Mesendoderm (in vitro differentiated cells): ENCODE measurements at regions not wholly inside any gene's neighbourhood (a gene's known extent, or its start where the extent isn't known, plus 50 kb on each side); places are given as distances from the start of the nearest gene placed in this dataset.

Experiments
- DNase-seq: peaks from one replicate; pipeline ENCODE4 v3.0.0; 2013
- H2AK5ac ChIP-seq: 2 replicates; pipeline ENCODE4 v1.6.1; 2013; ENCODE audit warnings: low read length, inconsistent platforms
- H2BK120ac ChIP-seq: 2 replicates; pipeline ENCODE4 v1.6.1; 2013; ENCODE audit warnings: low read depth, mild to moderate bottlenecking, low read length, moderate library complexity, mixed read lengths
- H2BK15ac ChIP-seq: replicated peaks from 2 replicates; pipeline ENCODE4 v1.6.1; 2013; ENCODE audit warnings: low read depth, mild to moderate bottlenecking, moderate library complexity
- H2BK5ac ChIP-seq: 2 replicates; pipeline ENCODE4 v1.6.1; 2013; ENCODE audit warnings: low read length, inconsistent platforms
- H3K18ac ChIP-seq: 2 replicates; pipeline ENCODE4 v1.6.1; 2013; ENCODE audit warnings: mild to moderate bottlenecking, low read length, mixed read lengths
- H3K23ac ChIP-seq: one replicate; pipeline ENCODE4 v1.6.1; 2013; ENCODE audit warnings: low read length
- H3K27ac ChIP-seq: 2 replicates; pipeline ENCODE4 v1.5.1; 2013; ENCODE audit warnings: low read depth, mild to moderate bottlenecking, inconsistent platforms, low read length, moderate library complexity
- H3K27me3 ChIP-seq: 2 replicates; pipeline ENCODE4 v1.6.1; 2013; ENCODE audit warnings: low read length, control low read depth, mild to moderate bottlenecking, inconsistent platforms; ENCODE audit not compliant: insufficient read depth, poor library complexity
- H3K36me3 ChIP-seq: 2 replicates; pipeline ENCODE4 v1.6.1; 2013; ENCODE audit warnings: low read length, inconsistent platforms; ENCODE audit not compliant: control insufficient read depth, insufficient read depth
- H3K4ac ChIP-seq: one replicate; pipeline ENCODE4 v1.6.1; 2013; ENCODE audit warnings: low read depth, mild to moderate bottlenecking, low read length, moderate library complexity
- H3K4me1 ChIP-seq: 2 replicates; pipeline ENCODE4 v1.6.1; 2013; ENCODE audit warnings: low read depth, low read length, inconsistent platforms; ENCODE audit not compliant: control insufficient read depth
- H3K4me2 ChIP-seq: 2 replicates; pipeline ENCODE4 v1.6.1; 2013; ENCODE audit warnings: low read length
- H3K4me3 ChIP-seq: 2 replicates; pipeline ENCODE4 v1.5.1; 2013; ENCODE audit warnings: mild to moderate bottlenecking, low read length
- H3K56ac ChIP-seq: one replicate; pipeline ENCODE4 v1.6.1; 2013; ENCODE audit warnings: low read length
- H3K79me1 ChIP-seq: 2 replicates; pipeline ENCODE4 v1.6.1; 2013; ENCODE audit warnings: low read length, inconsistent platforms
- H3K79me2 ChIP-seq: 2 replicates; pipeline ENCODE4 v1.6.1; 2013; ENCODE audit warnings: mild to moderate bottlenecking, low read length; ENCODE audit not compliant: control insufficient read depth, insufficient read depth
- H3K9ac ChIP-seq: 2 replicates; pipeline ENCODE4 v1.6.1; 2013; ENCODE audit warnings: low read length, inconsistent platforms
- H4K5ac ChIP-seq: one replicate; pipeline ENCODE4 v1.6.1; 2013; ENCODE audit warnings: low read length
- H4K8ac ChIP-seq: one replicate; pipeline ENCODE4 v1.6.1; 2013; ENCODE audit warnings: low read depth, mild to moderate bottlenecking, control low read depth, low read length, moderate library complexity
- WGBS: extraction: QIAGEN DNeasy Blood & Tissue Kit; methylation state at CpG from one replicate; pipeline ENCODE4 v1.1.7; 2013; ENCODE audit warnings: low lambda C conversion rate, missing lambda C conversion rate; ENCODE audit not compliant: insufficient coverage; ENCODE audit errors: extremely low coverage; 5-methylcytosine and 5-hydroxymethylcytosine counted together

DNA sequence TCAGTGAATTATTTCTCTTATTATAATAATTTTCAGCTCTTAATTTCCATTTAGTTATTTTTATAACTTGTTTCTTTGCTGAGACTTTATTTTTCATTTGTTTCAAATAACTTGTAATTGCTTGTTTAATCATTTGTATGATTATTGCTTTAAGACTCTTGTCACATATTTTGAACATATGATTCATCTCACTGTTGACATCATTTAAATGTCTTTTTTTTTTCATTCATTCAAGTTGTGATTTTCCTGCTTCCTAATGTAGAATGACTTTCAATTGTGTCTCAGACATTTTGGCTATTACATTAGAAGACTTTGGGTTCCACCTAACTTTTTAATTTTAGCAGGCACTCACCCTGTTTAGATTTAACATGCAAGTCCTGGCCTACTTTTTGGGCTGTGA, 234.8 kb upstream of the DIPK2B start:
- no peak for DNase-seq
- no peaks in the 10 kb centered on the region for H3K36me3 ChIP-seq
- H3K4me3 ChIP-seq, result no peak overlapping the region
- H3K79me1 ChIP-seq, result no peaks in the 10 kb centered on the region
- no peak overlapping the region for H3K18ac ChIP-seq
- no peak overlapping the region for H3K4ac ChIP-seq
- no peaks in the 10 kb centered on the region for H3K27me3 ChIP-seq
- H3K4me2 ChIP-seq, result no peak overlapping the region
- no peaks in the 10 kb centered on the region for H3K79me2 ChIP-seq
- H4K8ac ChIP-seq, result no peak overlapping the region
- no peaks in the 10 kb centered on the region for H3K4me1 ChIP-seq
- peak overlapping the region; percentile 5 for H3K56ac ChIP-seq
- H2BK5ac ChIP-seq, result no peak overlapping the region
- H3K9ac ChIP-seq, result no peak overlapping the region
- no peak overlapping the region for H2AK5ac ChIP-seq
- no peak overlapping the region for H4K5ac ChIP-seq
- no peak overlapping the region for H2BK15ac ChIP-seq
- no peak overlapping the region for H2BK120ac ChIP-seq
- no peak overlapping the region for H3K27ac ChIP-seq
- no peak overlapping the region for H3K23ac ChIP-seq

DNA sequence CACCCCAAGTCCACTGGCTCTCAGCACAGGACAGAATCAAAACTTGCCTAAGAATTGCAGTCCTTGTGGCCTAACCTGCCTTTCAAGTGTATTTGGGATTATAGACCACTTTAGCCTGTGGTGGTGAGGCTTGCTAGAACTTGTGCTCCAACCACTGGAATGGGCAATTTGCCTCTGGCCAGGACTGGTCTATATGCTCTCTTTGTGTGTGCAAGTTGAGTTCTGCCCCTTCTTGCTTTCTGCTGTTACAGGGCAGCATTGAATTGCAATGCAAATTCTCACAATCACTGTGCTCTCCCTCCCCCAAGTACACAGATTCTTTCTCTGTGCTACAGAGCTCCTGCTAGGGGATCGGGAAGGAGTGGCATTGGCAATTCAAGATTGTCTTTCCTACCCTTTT, 233.6 kb upstream of the DIPK2B start:
- Histone ChIP-seq H3K79me2 (no peaks in the 10 kb centered on the region), H2BK120ac (peak overlapping the region; percentile 13), H3K27me3 (no peaks in the 10 kb centered on the region), H3K4me1 (no peaks in the 10 kb centered on the region), H3K4me2 (no peak overlapping the region), H3K9ac (no peak overlapping the region), H3K36me3 (no peaks in the 10 kb centered on the region), H4K5ac (no peak overlapping the region), H3K27ac (peak overlapping the region; percentile 40), H3K56ac (peak overlapping the region; percentile 74), H3K4ac (no peak overlapping the region), H3K23ac (no peak overlapping the region), H4K8ac (no peak overlapping the region), H3K18ac (peak overlapping the region; percentile 88), H3K4me3 (no peak overlapping the region), H2BK15ac (no peak overlapping the region), H3K79me1 (no peaks in the 10 kb centered on the region), H2AK5ac (no peak overlapping the region), H2BK5ac (peak overlapping the region; percentile 41)
- peak; percentile 47 for DNase-seq
- WGBS, result no CpG with 5 or more reads among the region's 1 CpG

DNA sequence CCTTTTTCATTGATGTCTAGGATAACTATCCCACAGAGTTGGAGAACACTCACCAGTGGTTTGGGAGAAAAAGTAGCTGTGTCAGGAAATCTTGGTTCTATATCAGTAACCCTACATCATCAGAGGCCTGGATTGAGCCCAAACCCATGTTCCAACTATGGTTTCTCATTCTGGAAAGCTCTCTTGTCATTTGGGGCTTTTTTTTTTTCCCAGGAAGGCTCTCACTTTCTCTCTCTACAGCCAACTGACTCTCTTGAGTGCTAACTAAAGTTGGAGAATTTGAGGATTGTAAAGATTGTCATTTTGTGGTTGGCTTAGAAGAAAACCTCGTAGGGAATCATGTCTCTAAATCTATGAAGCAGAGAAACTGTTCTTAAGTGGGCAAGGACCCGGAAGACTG, 228.2 kb upstream of the DIPK2B start:
- Histone ChIP-seq H3K27me3 (no peaks in the 10 kb centered on the region), H2AK5ac (no peak overlapping the region), H2BK5ac (no peak overlapping the region), H3K36me3 (no peaks in the 10 kb centered on the region), H4K8ac (no peak overlapping the region), H3K4me3 (no peak overlapping the region), H3K79me1 (no peaks in the 10 kb centered on the region), H3K79me2 (no peaks in the 10 kb centered on the region), H2BK120ac (no peak overlapping the region), H3K23ac (no peak overlapping the region), H3K4me1 (no peaks in the 10 kb centered on the region), H2BK15ac (no peak overlapping the region), H3K4ac (no peak overlapping the region), H3K9ac (no peak overlapping the region), H4K5ac (no peak overlapping the region), H3K27ac (no peak overlapping the region), H3K56ac (no peak overlapping the region), H3K4me2 (no peak overlapping the region), H3K18ac (no peak overlapping the region)
- no CpG with 5 or more reads among the region's 2 CpGs for WGBS
- no peak for DNase-seq

DNA sequence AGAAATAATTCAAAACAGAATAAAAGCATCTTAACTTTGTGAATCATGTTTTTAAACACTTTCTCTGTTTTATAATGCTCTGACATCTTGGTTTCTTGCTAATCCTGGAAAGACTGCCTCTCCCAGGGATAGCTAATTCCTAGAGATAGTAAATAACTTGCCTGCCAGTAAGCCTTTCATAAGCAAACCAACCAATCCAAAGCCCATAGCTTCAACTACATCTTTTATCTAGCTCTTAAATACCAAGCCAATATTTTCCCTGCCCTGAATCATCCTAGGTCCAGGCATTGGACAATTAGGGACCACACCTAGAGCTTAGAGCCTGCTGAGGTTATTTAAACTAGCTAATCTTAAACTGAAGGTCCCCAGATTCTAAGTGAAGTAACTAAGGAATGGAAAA, 223.7 kb upstream of the DIPK2B start:
- no peak overlapping the region for H2AK5ac ChIP-seq

DNA sequence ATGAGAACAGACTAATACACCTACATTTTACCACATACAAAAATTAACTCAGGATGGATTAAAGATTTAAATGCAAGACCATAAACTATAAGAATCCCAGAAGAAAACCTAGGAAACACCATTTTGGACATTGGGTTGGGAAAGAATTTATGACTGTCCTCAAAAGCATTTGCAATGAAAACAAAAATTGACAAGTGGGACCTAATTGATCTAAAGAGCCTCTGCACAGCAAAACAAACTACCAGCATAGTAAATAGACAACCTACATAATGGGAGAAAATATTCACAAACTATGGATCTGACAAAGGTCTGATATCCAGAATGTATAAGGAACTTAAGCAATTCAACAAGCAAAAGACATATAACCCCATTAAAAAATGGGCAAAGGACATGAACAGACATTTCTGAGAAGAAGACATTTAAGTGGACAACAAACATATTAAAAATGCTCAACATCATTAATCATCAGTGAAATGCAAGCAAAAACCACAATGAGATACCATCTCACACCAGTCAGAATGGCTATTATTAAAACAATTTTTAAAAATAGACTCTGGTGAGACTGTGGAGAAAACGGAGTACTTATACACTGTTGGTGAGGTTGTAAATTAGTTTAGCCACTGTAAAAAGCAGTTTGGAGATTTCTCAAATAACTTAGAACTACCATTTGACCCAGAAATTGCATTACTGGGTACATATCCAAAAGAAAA, 221.7 kb upstream of the DIPK2B start:
- Histone ChIP-seq H3K9ac (no peak overlapping the region), H2AK5ac (no peak overlapping the region), H2BK120ac (no peak overlapping the region), H3K18ac (no peak overlapping the region), H4K5ac (no peak overlapping the region), H4K8ac (no peak overlapping the region), H3K4me3 (no peak overlapping the region), H3K23ac (no peak overlapping the region), H2BK15ac (no peak overlapping the region), H3K4ac (no peak overlapping the region), H3K79me2 (no peaks in the 10 kb centered on the region), H3K27ac (no peak overlapping the region), H3K4me1 (no peaks in the 10 kb centered on the region), H3K27me3 (no peaks in the 10 kb centered on the region), H3K36me3 (no peaks in the 10 kb centered on the region), H2BK5ac (no peak overlapping the region), H3K56ac (no peak overlapping the region), H3K4me2 (no peak overlapping the region), H3K79me1 (no peaks in the 10 kb centered on the region)
- no CpG with 5 or more reads among the region's 1 CpG for WGBS
- no peak for DNase-seq

More for the DNA sequence above, 223.7 kb upstream of the DIPK2B start:
- H3K27me3 ChIP-seq, result no peaks in the 10 kb centered on the region
- no peak overlapping the region for H3K4me3 ChIP-seq
- H3K4me2 ChIP-seq, result no peak overlapping the region
- no peaks in the 10 kb centered on the region for H3K79me2 ChIP-seq
- no peak overlapping the region for H3K18ac ChIP-seq
- no peak overlapping the region for H2BK5ac ChIP-seq
- no peak for DNase-seq
- H3K23ac ChIP-seq, result no peak overlapping the region
- H3K36me3 ChIP-seq, result no peaks in the 10 kb centered on the region
- H3K4me1 ChIP-seq, result no peaks in the 10 kb centered on the region
- no peak overlapping the region for H2BK15ac ChIP-seq
- H3K4ac ChIP-seq, result no peak overlapping the region
- no peaks in the 10 kb centered on the region for H3K79me1 ChIP-seq
- H4K5ac ChIP-seq, result no peak overlapping the region
- no peak overlapping the region for H2BK120ac ChIP-seq
- H3K56ac ChIP-seq, result no peak overlapping the region
- no peak overlapping the region for H3K27ac ChIP-seq
- H4K8ac ChIP-seq, result no peak overlapping the region
- H3K9ac ChIP-seq, result no peak overlapping the region

DNA sequence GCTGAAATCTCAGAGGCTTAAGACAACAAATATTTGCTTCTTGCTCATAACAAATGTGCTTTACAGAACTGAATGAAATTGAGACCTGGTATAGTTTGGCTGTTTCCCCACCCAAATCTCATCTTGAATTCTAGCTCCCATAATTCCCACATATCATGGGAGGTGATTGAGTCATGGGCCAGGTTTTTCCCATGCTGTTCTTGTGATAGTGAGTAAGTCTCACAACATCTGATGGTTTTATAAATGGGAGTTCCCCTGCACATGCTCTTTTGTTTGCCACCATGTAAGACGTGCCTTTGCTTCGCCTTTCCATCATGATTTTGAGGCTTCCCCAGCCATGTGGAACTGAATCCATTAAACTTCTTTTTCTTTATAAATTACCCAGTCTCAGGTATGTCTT, 221.1 kb upstream of the DIPK2B start:
- H3K4me3 ChIP-seq, result no peak overlapping the region
- H2BK5ac ChIP-seq, result no peak overlapping the region
- H3K4me1 ChIP-seq, result no peaks in the 10 kb centered on the region
- no peak overlapping the region for H2BK15ac ChIP-seq
- H3K23ac ChIP-seq, result no peak overlapping the region
- H4K5ac ChIP-seq, result no peak overlapping the region
- H3K36me3 ChIP-seq, result no peaks in the 10 kb centered on the region
- H3K18ac ChIP-seq, result no peak overlapping the region
- H3K79me1 ChIP-seq, result no peaks in the 10 kb centered on the region
- no peak overlapping the region for H3K27ac ChIP-seq
- no peak overlapping the region for H2AK5ac ChIP-seq
- H4K8ac ChIP-seq, result no peak overlapping the region
- DNase-seq, result no peak
- H3K79me2 ChIP-seq, result no peaks in the 10 kb centered on the region
- H3K9ac ChIP-seq, result no peak overlapping the region
- H2BK120ac ChIP-seq, result no peak overlapping the region
- no peak overlapping the region for H3K4ac ChIP-seq
- no peak overlapping the region for H3K56ac ChIP-seq
- WGBS, result no CpG with 5 or more reads among the region's 2 CpGs
- no peaks in the 10 kb centered on the region for H3K27me3 ChIP-seq
- H3K4me2 ChIP-seq, result no peak overlapping the region
